Stimulated activated CD4-positive, alpha-beta T cell treated with anti-CD3 and anti-CD28 coated beads, Interleukin-15, amount 100 ng/mL, for 24 hours (primary cell): ENCODE measurements at regions not wholly inside any gene's neighbourhood (a gene's known extent, or its start where the extent isn't known, plus 50 kb on each side); places are given as distances from the start of the nearest gene placed in this dataset.

ENCODE experiments used
- DNase-seq: peaks from one replicate; pipeline ENCODE4 v3.0.0-alpha.2; 2020

GRCh38 chr13:50400035-50400726 lies 384.9 kb downstream of the KCNRG start:
- DNase-seq, result no peak

GRCh38 chr13:50401049-50401505 lies 385.8 kb downstream of the KCNRG start:
- no peak for DNase-seq

DNA sequence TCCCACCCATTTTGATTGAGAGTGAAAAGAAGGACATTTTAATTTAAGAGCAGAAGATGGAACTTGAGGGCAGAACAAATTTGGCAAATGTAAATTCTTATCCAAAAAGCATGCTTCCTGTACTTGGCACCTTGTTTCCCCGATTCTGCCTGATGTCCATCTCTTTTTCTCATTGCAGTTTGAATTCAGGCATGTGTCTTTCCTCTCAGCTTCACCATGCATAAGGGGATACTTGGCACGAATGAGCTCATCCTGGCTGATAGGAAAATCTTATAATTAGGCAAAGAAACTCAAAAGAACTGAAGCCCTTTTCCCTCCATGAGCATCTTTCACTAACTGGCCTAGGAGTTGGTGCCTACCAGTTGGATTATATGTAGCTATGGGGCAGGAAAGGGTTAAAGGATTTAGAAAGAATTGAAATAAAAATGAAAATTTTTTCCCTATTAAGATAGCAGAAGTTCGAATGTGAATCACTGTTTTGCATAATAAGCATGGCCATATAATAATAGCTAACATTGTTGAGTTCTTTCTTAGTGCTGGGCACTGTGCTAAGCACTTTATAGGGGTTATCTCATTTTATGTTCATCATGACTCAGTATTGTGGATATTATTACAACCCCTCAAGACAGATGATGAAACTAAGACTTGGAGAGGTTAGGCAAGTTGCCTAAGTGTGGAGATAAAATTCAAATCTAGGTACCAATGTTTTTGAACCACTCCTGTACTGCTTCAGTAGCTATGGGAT lies 386.6 kb downstream of the KCNRG start:
- no peak for DNase-seq

- no peak for DNase-seq
These were observed 388.1 kb downstream of the KCNRG start for GRCh38 chr13:50403311-50403710.

DNA sequence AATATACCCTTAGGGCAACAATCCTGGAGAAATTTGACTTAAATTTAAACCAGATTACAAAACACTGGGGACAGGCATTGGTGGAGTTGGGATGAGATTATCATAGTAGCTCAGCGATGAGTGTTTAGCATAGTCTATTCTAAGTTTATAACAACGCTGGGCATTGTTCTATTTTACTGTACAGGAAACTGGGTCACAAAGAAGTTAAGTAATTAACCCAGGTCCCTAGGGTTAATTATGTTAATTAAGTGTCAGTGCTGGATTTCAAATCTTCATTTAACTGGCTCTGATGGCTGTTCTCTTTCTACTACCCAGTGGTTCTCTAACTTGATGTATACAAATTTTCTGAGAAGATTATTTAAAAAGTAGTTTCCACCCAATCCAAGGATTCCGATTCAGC lies 388.9 kb downstream of the KCNRG start:
- no peak for DNase-seq

DNA sequence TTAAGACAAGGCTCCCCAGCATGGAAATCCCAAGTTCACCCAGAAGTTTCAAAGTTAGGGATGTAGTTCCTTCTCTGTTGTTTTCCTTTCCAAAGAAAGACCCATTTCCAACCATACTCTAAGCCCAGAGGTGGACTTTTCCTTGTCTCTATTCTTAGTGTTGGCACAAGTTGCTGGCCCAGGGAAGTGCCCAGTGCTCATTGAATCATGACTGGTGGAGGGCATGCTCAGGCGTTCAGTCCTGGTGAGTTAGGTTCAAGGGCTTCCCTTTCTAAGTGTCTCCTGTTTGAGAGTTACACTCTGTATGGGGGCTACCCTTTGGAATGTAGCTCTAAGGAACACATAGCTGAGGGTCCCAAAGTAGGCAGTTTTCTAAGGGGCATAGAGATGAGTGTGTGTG lies 389.5 kb downstream of the KCNRG start:
- DNase-seq, result no peak

DNA sequence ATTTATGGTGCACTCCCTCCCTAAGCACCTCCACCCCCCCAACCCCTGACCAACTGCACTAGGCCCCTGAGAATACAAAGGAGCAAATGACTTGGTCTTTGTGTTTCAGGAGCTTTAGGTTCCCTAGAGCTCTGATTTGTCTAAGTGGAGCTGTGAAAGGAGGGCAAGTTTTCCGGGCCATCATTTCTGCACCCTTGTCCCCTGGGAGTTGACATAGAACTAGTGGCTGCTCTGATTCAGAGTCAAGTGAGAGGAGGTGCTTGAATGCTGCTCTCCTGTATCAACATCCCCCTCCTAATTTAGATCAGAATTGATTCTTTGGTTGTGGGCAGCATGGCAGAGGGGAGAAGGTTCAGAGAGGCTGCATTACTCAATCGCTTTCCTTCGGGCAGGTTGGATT lies 391.6 kb downstream of the KCNRG start:
- no peak for DNase-seq

DNA sequence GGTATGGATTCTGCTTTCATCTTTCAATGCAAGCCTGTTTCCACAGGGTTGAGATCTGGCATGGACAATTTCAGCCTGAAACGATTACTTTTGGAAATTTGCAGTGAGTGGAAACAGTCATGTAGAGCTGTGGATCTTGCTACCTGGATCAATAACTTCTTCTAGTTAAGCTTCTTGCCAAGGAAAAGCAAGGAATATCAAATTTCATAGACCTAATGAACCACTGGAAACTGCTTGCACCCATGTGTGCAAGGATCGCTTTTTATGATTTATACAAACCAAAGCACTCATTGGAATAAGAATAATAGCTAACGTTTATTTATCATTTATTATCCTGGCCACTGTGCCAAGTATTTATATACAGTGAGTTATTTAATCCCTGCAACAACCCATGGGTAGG lies 392.8 kb downstream of the KCNRG start:
- no peak for DNase-seq

DNA sequence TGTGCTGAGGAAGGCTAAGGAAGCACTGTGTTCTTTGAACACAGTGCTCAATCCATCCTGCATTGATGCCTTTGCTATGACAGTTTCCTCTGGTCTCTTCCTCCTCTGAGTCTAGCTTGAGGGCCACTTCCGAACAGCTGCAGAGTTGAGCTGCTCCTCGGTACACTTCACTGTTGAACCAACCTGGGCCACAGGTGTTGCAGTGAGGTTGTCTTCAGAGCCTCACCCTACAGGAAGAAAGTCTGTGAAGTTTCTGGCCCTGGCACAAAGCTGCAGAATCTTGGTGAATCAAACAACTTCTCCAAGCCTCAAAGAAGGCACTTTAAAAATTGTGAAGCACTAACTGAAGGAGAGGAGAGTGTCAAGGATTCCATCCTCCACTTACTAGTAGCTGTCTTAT lies 394.0 kb downstream of the KCNRG start:
- no peak for DNase-seq

DNA sequence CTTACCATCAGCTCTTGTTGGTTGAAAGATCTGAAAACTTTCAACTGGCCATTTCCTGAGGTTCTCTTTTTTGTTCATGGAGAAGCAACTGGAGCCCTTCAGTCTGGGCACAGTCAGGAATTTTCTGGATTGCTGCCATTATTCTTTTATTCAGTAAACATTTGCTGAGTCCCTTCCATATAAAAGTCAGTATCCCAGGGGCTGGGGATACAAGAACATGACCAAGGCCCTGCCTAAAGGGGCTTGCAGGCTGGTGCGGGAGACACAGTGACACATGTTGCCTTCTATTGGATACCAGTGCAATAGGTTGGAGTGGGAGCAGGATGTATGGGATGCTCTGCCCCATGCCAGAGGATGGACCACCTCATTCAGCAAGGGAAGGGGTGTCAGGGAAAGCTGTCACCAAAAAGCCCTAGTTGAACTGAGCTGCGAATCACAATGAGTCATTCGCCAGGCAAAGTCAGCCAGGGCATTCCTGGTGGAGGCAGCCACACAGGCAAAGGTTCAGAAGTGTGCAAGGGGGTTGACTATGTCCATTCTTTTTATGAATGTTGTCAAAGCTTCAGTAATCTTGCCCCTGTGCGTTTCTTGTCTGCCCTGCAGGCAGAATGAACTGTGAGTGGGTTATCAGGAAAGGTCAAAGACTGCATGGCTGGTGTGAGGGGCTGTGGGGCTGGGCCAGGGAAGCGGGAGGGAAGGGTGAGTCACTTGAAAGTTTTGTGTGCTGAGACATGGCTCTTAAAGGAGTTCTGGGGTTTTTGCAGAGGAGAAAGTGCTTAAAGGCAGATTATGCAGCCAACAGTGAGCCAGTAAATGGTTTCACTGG lies 395.9 kb downstream of the KCNRG start:
- DNase-seq, result peak; percentile 28

DNA sequence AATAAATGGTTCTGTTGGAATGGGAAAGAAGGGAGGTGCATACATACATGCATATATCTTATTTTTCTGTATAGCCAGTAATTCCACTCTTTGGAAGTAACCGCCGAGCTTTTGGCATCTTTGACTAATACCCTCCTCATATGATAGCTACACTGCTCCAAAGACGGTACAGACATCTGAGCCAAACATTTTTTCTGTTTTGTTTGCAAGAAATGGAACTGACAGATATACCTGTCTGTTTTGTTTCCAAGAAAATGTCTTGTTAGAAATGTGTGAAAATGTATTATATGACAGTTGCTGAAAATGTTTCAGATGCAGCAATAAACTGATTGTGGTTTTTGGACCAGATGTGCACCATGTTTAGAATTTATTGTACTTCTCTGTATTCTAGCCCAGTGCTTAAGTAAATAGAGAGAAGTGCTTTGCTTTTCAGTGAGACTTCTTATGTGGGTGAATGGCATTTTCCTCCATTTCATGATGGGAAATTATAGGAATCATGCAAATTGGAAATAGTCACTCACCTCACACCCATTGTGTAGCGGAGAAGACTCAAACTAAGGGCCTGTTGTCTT lies 396.9 kb downstream of the KCNRG start:
- DNase-seq, result no peak

DNA sequence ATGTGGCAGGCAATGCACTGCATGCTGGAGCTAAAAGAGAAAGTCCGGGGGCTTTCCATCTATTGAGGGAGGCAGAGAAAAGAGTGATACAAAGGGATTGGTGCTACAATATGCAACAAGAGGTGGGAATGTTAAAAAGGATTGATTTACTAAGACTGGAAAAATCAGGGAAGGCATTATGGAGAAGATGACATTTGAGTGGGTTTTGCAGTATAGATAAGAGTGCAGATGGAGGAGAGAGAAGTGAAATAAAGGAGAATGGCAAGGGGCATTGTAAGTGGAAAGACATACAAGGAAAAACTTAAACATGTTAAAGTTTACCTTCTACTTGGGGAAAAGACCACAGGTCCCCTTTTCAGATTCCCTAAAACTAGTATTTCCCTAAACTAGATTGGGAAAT lies 399.4 kb downstream of the KCNRG start:
- DNase-seq, result no peak

- no peak for DNase-seq
These were observed 400.2 kb downstream of the KCNRG start for GRCh38 chr13:50415428-50415827.

DNA sequence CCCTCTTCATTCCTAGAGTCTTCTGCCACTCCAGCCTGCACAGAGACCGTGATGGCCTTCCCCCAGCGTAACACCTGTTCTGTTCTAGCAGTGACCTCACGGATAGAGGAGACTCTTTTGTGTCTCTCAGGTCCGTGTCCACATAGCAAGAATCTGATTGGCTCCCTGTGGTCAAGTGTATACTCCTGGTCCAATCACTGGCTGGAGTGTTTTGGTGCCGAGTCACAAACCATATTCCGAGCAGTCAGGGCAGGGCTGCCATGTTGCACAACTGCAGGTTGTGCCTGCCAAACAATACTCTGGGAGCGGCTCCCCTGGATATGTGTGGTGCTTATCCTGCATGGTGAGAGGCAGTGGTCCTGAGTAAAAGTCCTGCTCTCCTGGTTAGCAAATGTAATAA lies 402.4 kb downstream of the KCNRG start:
- no peak for DNase-seq

- DNase-seq, result no peak
These were observed 404.2 kb downstream of the KCNRG start for GRCh38 chr13:50419331-50419865.

DNA sequence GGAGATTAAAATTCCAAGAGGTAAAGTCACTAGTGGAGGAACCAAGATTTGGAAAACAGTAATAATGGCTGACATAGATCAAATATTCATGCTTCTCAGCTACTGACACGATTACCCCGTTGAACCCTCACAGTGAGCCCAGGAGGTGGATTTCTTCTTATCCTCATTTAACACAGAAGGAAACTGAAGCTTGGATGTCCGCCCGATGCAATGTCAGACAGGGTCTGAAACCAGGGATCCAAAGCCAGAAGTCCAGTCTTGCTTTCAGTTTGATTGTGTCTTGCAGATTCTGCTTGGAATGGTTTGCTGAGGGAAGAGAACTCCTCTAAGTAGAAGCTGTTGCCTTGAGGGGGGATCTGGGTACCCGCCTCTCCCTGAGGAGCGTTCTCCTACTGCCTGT lies 404.7 kb downstream of the KCNRG start:
- no peak for DNase-seq

DNA sequence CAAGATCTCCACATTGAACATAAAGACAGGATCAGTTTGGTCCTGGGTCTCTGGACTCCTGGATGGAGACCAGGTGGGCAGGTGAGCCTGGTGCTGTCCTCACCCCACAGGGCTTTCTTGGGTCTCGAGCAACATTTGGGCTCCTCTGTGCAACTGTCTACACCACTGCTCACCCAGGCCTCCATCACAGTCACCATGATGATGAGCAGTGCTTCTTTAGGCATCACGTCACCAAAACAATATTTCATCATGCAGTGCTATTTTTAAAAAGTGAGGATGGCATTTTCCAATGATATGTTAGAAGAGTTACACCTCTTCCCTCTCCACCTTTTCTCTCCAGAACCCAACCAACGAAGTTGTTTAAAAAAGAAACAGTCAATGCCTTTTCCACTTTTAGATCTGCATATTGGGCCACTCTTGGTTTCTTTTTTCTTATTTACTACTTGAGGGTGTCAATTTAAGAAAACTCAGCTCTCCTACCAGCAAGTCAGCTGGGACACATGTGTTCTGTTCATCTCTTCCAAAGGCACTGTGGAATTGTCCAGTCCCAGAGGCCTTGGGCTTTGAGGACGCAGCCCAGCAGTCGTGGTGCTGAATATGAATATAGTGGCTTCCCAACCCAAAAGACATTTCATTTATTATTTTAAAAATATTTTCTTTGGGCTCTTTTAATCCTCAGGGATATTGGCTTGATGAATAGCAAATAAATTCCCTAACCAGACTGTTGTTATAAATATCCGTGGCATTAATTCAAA lies 405.7 kb downstream of the KCNRG start:
- no peak for DNase-seq

DNA sequence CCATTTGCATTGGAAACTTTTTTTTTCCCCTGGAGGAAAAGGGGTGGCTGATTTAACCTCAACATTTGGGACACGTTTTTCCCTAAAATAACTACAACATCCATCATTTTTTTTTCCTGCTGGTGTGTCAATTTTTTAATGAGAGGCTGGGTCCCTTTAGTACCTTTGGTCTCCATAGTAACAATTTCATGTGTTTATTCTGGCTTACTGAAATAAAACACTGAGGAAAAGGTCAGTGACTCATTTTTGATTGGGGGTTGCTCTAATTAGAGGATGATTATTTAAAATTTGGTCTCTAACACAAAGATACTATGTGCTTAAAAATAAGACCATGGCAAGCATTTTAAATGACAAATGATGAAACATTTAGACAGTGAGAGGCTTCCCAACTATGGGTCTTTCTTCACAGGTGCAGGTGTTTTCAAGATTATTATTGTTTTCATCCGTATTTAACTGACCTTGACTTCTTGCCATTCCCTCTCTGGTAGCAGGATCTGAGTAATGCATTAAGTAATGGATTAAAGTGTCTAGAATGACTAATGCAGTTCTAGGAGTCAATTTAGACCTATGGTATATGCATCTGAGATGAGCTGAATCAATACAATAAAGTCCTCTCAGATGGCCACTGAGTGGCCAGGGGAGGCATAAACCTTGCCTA lies 406.4 kb downstream of the KCNRG start:
- DNase-seq, result no peak

- DNase-seq, result no peak
These were observed 407.2 kb downstream of the KCNRG start for GRCh38 chr13:50422181-50423148.

- DNase-seq, result no peak
These were observed 409.7 kb downstream of the KCNRG start for GRCh38 chr13:50424993-50425392.

DNA sequence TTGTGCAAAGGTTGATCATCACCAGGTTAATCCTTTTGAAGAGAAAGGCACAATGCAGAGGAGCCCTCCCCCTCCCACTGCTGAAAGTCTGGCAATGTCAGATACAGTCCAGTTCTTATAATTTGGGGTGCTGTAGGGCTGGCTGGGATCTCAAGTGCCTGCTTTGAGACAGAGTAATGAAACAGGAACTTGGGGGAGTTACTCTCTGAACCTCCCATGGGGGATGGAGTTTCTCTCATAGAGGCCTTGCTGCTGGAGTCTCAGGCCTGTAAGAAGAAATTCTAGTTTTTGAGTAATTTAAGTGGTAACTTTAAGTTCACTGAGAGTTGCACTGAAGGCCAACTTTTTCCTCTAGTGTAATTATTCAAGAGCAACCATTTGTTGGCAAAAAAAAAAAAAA lies 410.5 kb downstream of the KCNRG start:
- no peak for DNase-seq
